ENCODE measurements at regions not wholly inside any gene's neighbourhood (a gene's known extent, or its start where the extent isn't known, plus 50 kb on each side); places are given as distances from the start of the nearest gene placed in this dataset.

GRCh38 chr11:92643827-92644226 is 325.6 kb upstream of the MTNR1B start:
- H3K4me1 ChIP-seq (ENCODE audit: control insufficient read depth in 1 of 2, insufficient read depth in 2 of 2, low read length in 2 of 2), result no peaks in the 10 kb centered on the region
- H3K27ac ChIP-seq (ENCODE audit: low read depth in 1 of 2, low read length in 2 of 2), result no peak overlapping the region
- no peak for ATAC-seq (ENCODE audit: low FRiP score)
- 81 to 90% methylated on average over 2 of the region's 2 CpGs for WGBS, 2 donors
- DNase-seq, result no peak
- intact Hi-C loops (cut with DNase I), result no loop called here
- no peak overlapping the region for H3K4me3 ChIP-seq (ENCODE audit: low read length in 2 of 2)
- H3K27me3 ChIP-seq (ENCODE audit: control insufficient read depth in 1 of 2, insufficient read depth in 2 of 2, low read length in 1 of 2), result no peaks in the 10 kb centered on the region
- no peaks in the 10 kb centered on the region for H3K36me3 ChIP-seq (ENCODE audit: control insufficient read depth in 1 of 2, insufficient read depth in 2 of 2, low read length in 1 of 2)
- no peaks in the 10 kb centered on the region for H3K9me3 ChIP-seq (ENCODE audit: control insufficient read depth, low read length)

GRCh38 chr11:92644595-92645445 is 324.6 kb upstream of the MTNR1B start:
- no peaks in the 10 kb centered on the region for H3K4me1 ChIP-seq (ENCODE audit: control insufficient read depth in 1 of 2, insufficient read depth in 2 of 2, low read length in 2 of 2)
- no peaks in the 10 kb centered on the region for H3K27me3 ChIP-seq (ENCODE audit: control insufficient read depth in 1 of 2, insufficient read depth in 2 of 2, low read length in 1 of 2)
- no peak overlapping the region for H3K4me3 ChIP-seq (ENCODE audit: low read length in 2 of 2)
- DNase-seq (no peak), ATAC-seq (ENCODE audit: low FRiP score) (no peak)
- no peaks in the 10 kb centered on the region for H3K36me3 ChIP-seq (ENCODE audit: control insufficient read depth in 1 of 2, insufficient read depth in 2 of 2, low read length in 1 of 2)
- no peak overlapping the region for H3K27ac ChIP-seq (ENCODE audit: low read depth in 1 of 2, low read length in 2 of 2)
- WGBS, 2 donors, result 95% methylated on average over 10 of the region's 10 CpGs
- H3K9me3 ChIP-seq (ENCODE audit: control insufficient read depth, low read length), result no peaks in the 10 kb centered on the region
- intact Hi-C loops (cut with DNase I), result no loop called here

DNA sequence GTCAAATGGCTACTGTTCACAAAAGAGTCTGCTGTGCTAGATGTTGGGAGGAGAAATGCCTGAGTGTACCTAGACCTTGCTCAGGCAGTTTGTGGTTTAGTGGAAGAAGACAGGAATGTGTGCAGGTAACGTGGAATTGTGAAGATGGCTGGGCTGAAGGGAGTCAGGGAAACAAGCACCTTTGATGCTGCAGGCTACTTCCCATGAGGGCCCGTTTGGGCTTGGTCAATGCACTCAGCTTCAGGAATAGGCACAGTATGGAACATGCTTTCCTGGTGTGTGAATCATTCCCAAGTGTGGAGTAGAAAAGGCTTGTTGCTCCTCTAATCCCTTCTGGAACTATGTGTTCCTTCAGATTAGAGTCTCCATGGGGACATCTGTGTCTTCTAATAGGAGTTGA is 318.3 kb upstream of the MTNR1B start:
- H3K27ac ChIP-seq (ENCODE audit: low read depth in 1 of 2, low read length in 2 of 2), result no peak overlapping the region
- DNase-seq (no peak), ATAC-seq (ENCODE audit: low FRiP score) (no peak)
- intact Hi-C loops (cut with DNase I), result no loop called here
- no peak overlapping the region for H3K4me3 ChIP-seq (ENCODE audit: low read length in 2 of 2)
- WGBS, 2 donors, result 91 to 93% methylated on average over 2 of the region's 2 CpGs
- H3K27me3 ChIP-seq (ENCODE audit: control insufficient read depth in 1 of 2, insufficient read depth in 2 of 2, low read length in 1 of 2), result no peaks in the 10 kb centered on the region
- H3K4me1 ChIP-seq (ENCODE audit: control insufficient read depth in 1 of 2, insufficient read depth in 2 of 2, low read length in 2 of 2), result no peaks in the 10 kb centered on the region
- H3K9me3 ChIP-seq (ENCODE audit: control insufficient read depth, low read length), result no peaks in the 10 kb centered on the region
- H3K36me3 ChIP-seq (ENCODE audit: control insufficient read depth in 1 of 2, insufficient read depth in 2 of 2, low read length in 1 of 2), result no peaks in the 10 kb centered on the region

DNA sequence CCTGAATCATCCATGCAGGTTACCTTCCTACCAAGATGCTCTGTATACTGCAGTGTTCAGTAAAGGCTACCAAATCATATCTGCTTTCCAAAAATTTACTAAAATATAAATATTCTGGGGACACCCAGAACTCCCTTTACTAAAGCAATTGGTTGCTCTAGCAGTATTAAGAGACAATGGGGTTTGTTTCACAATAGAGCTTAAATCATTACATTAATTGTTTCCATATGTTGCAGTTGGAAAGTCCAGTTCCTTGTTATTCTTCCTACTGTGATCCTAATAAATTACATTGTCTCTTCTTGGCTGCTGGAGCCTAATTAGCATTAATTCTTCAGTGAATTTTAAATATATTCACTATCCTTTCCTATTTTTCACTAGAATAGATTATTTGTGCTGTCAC is 316.0 kb upstream of the MTNR1B start:
- H3K27ac ChIP-seq (ENCODE audit: low read depth in 1 of 2, low read length in 2 of 2), result no peak overlapping the region
- DNase-seq, result no peak
- no peak for ATAC-seq (ENCODE audit: low FRiP score)
- no peak overlapping the region for H3K4me3 ChIP-seq (ENCODE audit: low read length in 2 of 2)
- intact Hi-C loops (cut with DNase I), result no loop called here
- no peaks in the 10 kb centered on the region for H3K9me3 ChIP-seq (ENCODE audit: control insufficient read depth, low read length)
- H3K27me3 ChIP-seq (ENCODE audit: control insufficient read depth in 1 of 2, insufficient read depth in 2 of 2, low read length in 1 of 2), result no peaks in the 10 kb centered on the region
- H3K4me1 ChIP-seq (ENCODE audit: control insufficient read depth in 1 of 2, insufficient read depth in 2 of 2, low read length in 2 of 2), result no peaks in the 10 kb centered on the region
- H3K36me3 ChIP-seq (ENCODE audit: control insufficient read depth in 1 of 2, insufficient read depth in 2 of 2, low read length in 1 of 2), result no peaks in the 10 kb centered on the region

GRCh38 chr11:92656783-92657182 is 312.7 kb upstream of the MTNR1B start:
- intact Hi-C loops (cut with DNase I), result no loop called here
- no peak for DNase-seq
- ATAC-seq (ENCODE audit: low FRiP score), result no peak
- Histone ChIP-seq H3K27me3 (ENCODE audit: control insufficient read depth in 1 of 2, insufficient read depth in 2 of 2, low read length in 1 of 2) (no peaks in the 10 kb centered on the region), H3K27ac (ENCODE audit: low read depth in 1 of 2, low read length in 2 of 2) (no peak overlapping the region), H3K4me1 (ENCODE audit: control insufficient read depth in 1 of 2, insufficient read depth in 2 of 2, low read length in 2 of 2) (peaks cover 0 to 3% of the 10 kb centered on the region in 2 donors), H3K36me3 (ENCODE audit: control insufficient read depth in 1 of 2, insufficient read depth in 2 of 2, low read length in 1 of 2) (no peaks in the 10 kb centered on the region), H3K9me3 (ENCODE audit: control insufficient read depth, low read length) (no peaks in the 10 kb centered on the region), H3K4me3 (ENCODE audit: low read length in 2 of 2) (no peak overlapping the region)
- 84 to 88% methylated on average over 2 of the region's 2 CpGs for WGBS, 2 donors

GRCh38 chr11:92657226-92657625 is 312.2 kb upstream of the MTNR1B start:
- intact Hi-C loops (cut with DNase I), result no loop called here
- ATAC-seq (ENCODE audit: low FRiP score) (no peak), DNase-seq (no peak)
- 86 to 91% methylated on average over 2 of the region's 2 CpGs for whole genome bisulfite sequencing, 2 donors
- Histone ChIP-seq H3K27ac (ENCODE audit: low read depth in 1 of 2, low read length in 2 of 2) (no peak overlapping the region), H3K9me3 (ENCODE audit: control insufficient read depth, low read length) (no peaks in the 10 kb centered on the region), H3K27me3 (ENCODE audit: control insufficient read depth in 1 of 2, insufficient read depth in 2 of 2, low read length in 1 of 2) (no peaks in the 10 kb centered on the region), H3K4me1 (ENCODE audit: control insufficient read depth in 1 of 2, insufficient read depth in 2 of 2, low read length in 2 of 2) (peaks cover 0 to 3% of the 10 kb centered on the region in 2 donors), H3K4me3 (ENCODE audit: low read length in 2 of 2) (no peak overlapping the region), H3K36me3 (ENCODE audit: control insufficient read depth in 1 of 2, insufficient read depth in 2 of 2, low read length in 1 of 2) (no peaks in the 10 kb centered on the region)

DNA sequence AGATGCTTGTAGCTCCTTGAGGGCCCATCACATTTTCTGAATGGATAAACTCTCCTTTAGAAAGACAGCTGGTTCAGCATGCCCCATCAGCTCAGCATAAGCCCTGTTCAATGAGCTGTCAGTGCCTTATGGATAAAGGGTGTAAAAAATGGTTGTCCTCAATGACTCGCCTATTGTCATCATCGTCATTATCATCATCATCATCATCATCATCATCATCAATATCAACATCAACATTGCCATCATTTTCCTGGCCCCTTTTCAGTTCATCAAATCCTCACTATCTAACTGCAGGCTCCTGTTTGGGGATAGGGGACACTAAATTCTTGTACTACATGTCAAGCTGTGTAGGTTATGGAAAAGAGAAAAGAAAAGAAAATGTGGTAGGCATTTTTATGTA is 310.7 kb upstream of the MTNR1B start:
- DNase-seq, result no peak
- H3K9me3 ChIP-seq (ENCODE audit: control insufficient read depth, low read length), result no peaks in the 10 kb centered on the region
- 92 to 93% methylated on average over 2 of the region's 2 CpGs for WGBS, 2 donors
- ATAC-seq (ENCODE audit: low FRiP score), result no peak
- H3K36me3 ChIP-seq (ENCODE audit: control insufficient read depth in 1 of 2, insufficient read depth in 2 of 2, low read length in 1 of 2), result no peaks in the 10 kb centered on the region
- peaks cover 0 to 3% of the 10 kb centered on the region in 2 donors for H3K4me1 ChIP-seq (ENCODE audit: control insufficient read depth in 1 of 2, insufficient read depth in 2 of 2, low read length in 2 of 2)
- no peak overlapping the region for H3K27ac ChIP-seq (ENCODE audit: low read depth in 1 of 2, low read length in 2 of 2)
- H3K4me3 ChIP-seq (ENCODE audit: low read length in 2 of 2), result no peak overlapping the region
- no peaks in the 10 kb centered on the region for H3K27me3 ChIP-seq (ENCODE audit: control insufficient read depth in 1 of 2, insufficient read depth in 2 of 2, low read length in 1 of 2)
- intact Hi-C loops (cut with DNase I), result no loop called here

DNA sequence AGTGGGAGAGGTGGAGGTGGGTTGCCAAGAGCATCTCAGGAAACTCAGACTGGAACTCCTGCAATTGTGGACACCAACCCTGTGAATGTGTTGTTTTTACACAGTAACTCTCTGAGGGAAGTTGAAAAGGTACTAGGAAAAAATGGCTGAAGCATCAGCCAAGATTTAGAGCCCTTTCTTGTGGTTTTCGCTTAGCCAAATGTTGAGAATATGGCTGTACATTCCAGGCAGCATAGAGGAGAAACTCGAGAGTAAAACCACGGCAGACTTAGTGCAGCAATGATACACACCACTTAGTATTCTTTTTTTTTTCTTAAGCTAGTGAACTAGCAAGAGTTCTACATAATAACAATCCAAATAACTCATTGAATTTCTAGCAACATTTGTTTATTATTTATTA is 309.7 kb upstream of the MTNR1B start:
- Histone ChIP-seq H3K27me3 (ENCODE audit: control insufficient read depth in 1 of 2, insufficient read depth in 2 of 2, low read length in 1 of 2) (no peaks in the 10 kb centered on the region), H3K27ac (ENCODE audit: low read depth in 1 of 2, low read length in 2 of 2) (no peak overlapping the region), H3K9me3 (ENCODE audit: control insufficient read depth, low read length) (no peaks in the 10 kb centered on the region), H3K36me3 (ENCODE audit: control insufficient read depth in 1 of 2, insufficient read depth in 2 of 2, low read length in 1 of 2) (no peaks in the 10 kb centered on the region), H3K4me1 (ENCODE audit: control insufficient read depth in 1 of 2, insufficient read depth in 2 of 2, low read length in 2 of 2) (peaks cover 0 to 3% of the 10 kb centered on the region in 2 donors), H3K4me3 (ENCODE audit: low read length in 2 of 2) (no peak overlapping the region)
- WGBS, 2 donors, result 90 to 96% methylated on average over 3 of the region's 3 CpGs
- DNase-seq (no peak), ATAC-seq (ENCODE audit: low FRiP score) (no peak)
- intact Hi-C loops (cut with DNase I), result loop anchor here in 1 of 2 donors (10.0 kb wide), 1 partner anchor 65 kb away; no protein-coding TSS in a partner anchor

DNA sequence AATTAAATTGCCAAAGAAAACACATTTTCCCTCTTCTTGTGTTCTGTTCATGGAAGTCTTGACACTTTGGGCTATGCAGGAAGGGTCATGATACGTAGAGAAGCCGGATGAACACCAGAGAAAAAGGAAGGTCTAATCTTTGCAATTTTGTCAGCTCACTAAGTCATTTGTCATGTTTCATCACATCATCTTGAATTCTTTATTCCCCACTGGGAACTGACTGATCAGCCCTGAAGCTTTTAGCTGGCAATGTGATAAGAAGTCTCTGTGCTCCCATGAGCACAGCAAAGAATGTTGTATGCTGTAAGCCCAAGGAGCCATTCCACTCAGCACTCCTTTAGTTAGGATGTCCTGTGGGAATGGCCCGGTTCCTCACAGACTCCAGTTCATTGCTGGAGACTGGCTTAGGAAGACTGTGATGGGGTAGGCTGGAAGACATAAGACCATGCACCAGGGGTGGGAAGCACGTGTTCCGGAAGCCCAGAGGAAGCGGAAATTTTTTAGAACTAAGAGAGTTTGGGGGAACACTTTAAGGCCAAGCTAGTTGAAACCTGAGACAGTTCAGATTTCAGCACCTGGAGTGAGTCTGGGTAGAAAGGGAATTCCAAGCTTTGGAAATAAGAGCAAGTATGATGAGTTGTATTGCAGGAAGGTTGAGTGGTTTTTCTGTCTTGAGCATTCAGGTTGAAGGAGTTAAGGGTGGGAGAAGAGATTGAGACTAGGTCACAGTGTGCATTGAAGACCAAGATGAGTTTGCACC is 306.7 kb upstream of the MTNR1B start:
- H3K36me3 ChIP-seq (ENCODE audit: control insufficient read depth in 1 of 2, insufficient read depth in 2 of 2, low read length in 1 of 2), result no peaks in the 10 kb centered on the region
- WGBS, 2 donors, result 85% methylated on average over 6 of the region's 6 CpGs
- peaks cover 0 to 3% of the 10 kb centered on the region in 2 donors for H3K4me1 ChIP-seq (ENCODE audit: control insufficient read depth in 1 of 2, insufficient read depth in 2 of 2, low read length in 2 of 2)
- ATAC-seq (ENCODE audit: low FRiP score), result no peak
- no peak overlapping the region for H3K4me3 ChIP-seq (ENCODE audit: low read length in 2 of 2)
- DNase-seq, result no peak
- intact Hi-C loops (cut with DNase I), result loop anchor here in 1 of 2 donors (10.0 kb wide), 1 partner anchor 62 kb away; no protein-coding TSS in a partner anchor
- H3K27me3 ChIP-seq (ENCODE audit: control insufficient read depth in 1 of 2, insufficient read depth in 2 of 2, low read length in 1 of 2), result no peaks in the 10 kb centered on the region
- H3K27ac ChIP-seq (ENCODE audit: low read depth in 1 of 2, low read length in 2 of 2), result no peak overlapping the region
- no peaks in the 10 kb centered on the region for H3K9me3 ChIP-seq (ENCODE audit: control insufficient read depth, low read length)
